Ectodermal cell (in vitro differentiated cells): ENCODE measurements at regions not wholly inside any gene's neighbourhood (a gene's known extent, or its start where the extent isn't known, plus 50 kb on each side); places are given as distances from the start of the nearest gene placed in this dataset.

Source experiments
- H3K27ac ChIP-seq: 2 replicates; pipeline ENCODE4 v1.7.0; 2013; ENCODE audit warnings: mild to moderate bottlenecking, low read depth, low read length; ENCODE audit not compliant: insufficient read depth, poor library complexity, severe bottlenecking
- H3K27me3 ChIP-seq: 2 replicates; pipeline ENCODE4 v1.7.0; 2013; ENCODE audit warnings: mild to moderate bottlenecking, low read length; ENCODE audit not compliant: insufficient read depth, control insufficient read depth, poor library complexity, severe bottlenecking
- H3K36me3 ChIP-seq: one replicate; pipeline ENCODE4 v1.7.0; 2013; ENCODE audit warnings: low read length; ENCODE audit not compliant: control insufficient read depth, insufficient read depth
- H3K4me1 ChIP-seq: one replicate; pipeline ENCODE4 v1.7.0; 2013; ENCODE audit warnings: low read length; ENCODE audit not compliant: control insufficient read depth, insufficient read depth
- H3K4me3 ChIP-seq: 2 replicates; pipeline ENCODE4 v1.7.0; 2013; ENCODE audit warnings: low read depth, low read length, control low read depth; ENCODE audit not compliant: insufficient read depth
- H3K9me3 ChIP-seq: 2 replicates; pipeline ENCODE4 v1.7.0; 2013; ENCODE audit warnings: mild to moderate bottlenecking, low read length, moderate library complexity; ENCODE audit not compliant: control insufficient read depth
- WGBS, 2 experiments: methylation state at CpG; one replicate each; pipeline ENCODE4 v1.1.7; 2013; ENCODE audit warnings: missing lambda C conversion rate in 2 of 2; 5-methylcytosine and 5-hydroxymethylcytosine counted together

- 92 to 93% methylated on average over 20 of the region's 20 CpGs for WGBS, 2 experiments
- Histone ChIP-seq H3K36me3 (no peaks in the 10 kb centered on the region), H3K4me1 (no peaks in the 10 kb centered on the region), H3K9me3 (no peaks in the 10 kb centered on the region), H3K27ac (no peak overlapping the region), H3K27me3 (no peaks in the 10 kb centered on the region), H3K4me3 (no peak overlapping the region)
Measured at GRCh38 chr22:49570032-49570848, 257.4 kb downstream of the BRD1 start.

GRCh38 chr22:49569286-49570031 is 258.2 kb downstream of the BRD1 start:
- H3K27ac ChIP-seq = no peak overlapping the region
- H3K36me3 ChIP-seq = no peaks in the 10 kb centered on the region
- no peaks in the 10 kb centered on the region for H3K9me3 ChIP-seq
- no peaks in the 10 kb centered on the region for H3K4me1 ChIP-seq
- H3K4me3 ChIP-seq = no peak overlapping the region
- H3K27me3 ChIP-seq = no peaks in the 10 kb centered on the region
- WGBS, 2 experiments = 90 to 91% methylated on average over 37 of the region's 37 CpGs

- Histone ChIP-seq H3K9me3 (no peaks in the 10 kb centered on the region), H3K4me1 (no peaks in the 10 kb centered on the region), H3K27ac (no peak overlapping the region)
Measured at GRCh38 chr22:49568751-49569285, 258.9 kb downstream of the BRD1 start.

GRCh38 chr22:49567899-49568750 is 259.5 kb downstream of the BRD1 start:
- Histone ChIP-seq H3K4me1 (no peaks in the 10 kb centered on the region), H3K4me3 (no peak overlapping the region), H3K27me3 (no peaks in the 10 kb centered on the region), H3K9me3 (no peaks in the 10 kb centered on the region), H3K36me3 (no peaks in the 10 kb centered on the region), H3K27ac (no peak overlapping the region)
- WGBS, 2 experiments = 88 to 90% methylated on average over 25 of the region's 25 CpGs

More at GRCh38 chr22:49568751-49569285, 258.9 kb downstream of the BRD1 start:
- H3K36me3 ChIP-seq = no peaks in the 10 kb centered on the region
- no peaks in the 10 kb centered on the region for H3K27me3 ChIP-seq
- 80 to 85% methylated on average over 14 of the region's 14 CpGs for WGBS, 2 experiments
- no peak overlapping the region for H3K4me3 ChIP-seq

GRCh38 chr22:49566693-49567092 is 261.0 kb downstream of the BRD1 start:
- H3K27me3 ChIP-seq = no peaks in the 10 kb centered on the region
- no peak overlapping the region for H3K27ac ChIP-seq
- H3K4me3 ChIP-seq = no peak overlapping the region
- WGBS, 2 experiments = 88 to 92% methylated on average over 13 of the region's 13 CpGs
- no peaks in the 10 kb centered on the region for H3K4me1 ChIP-seq
- H3K36me3 ChIP-seq = no peaks in the 10 kb centered on the region
- no peaks in the 10 kb centered on the region for H3K9me3 ChIP-seq

GRCh38 chr22:49566141-49566541 is 261.5 kb downstream of the BRD1 start:
- Histone ChIP-seq H3K27ac (no peak overlapping the region), H3K9me3 (no peaks in the 10 kb centered on the region), H3K36me3 (no peaks in the 10 kb centered on the region), H3K4me3 (no peak overlapping the region), H3K27me3 (no peaks in the 10 kb centered on the region), H3K4me1 (no peaks in the 10 kb centered on the region)
- 91 to 92% methylated on average over 12 of the region's 12 CpGs for WGBS, 2 experiments

- Histone ChIP-seq H3K36me3 (no peaks in the 10 kb centered on the region), H3K27ac (no peak overlapping the region), H3K4me1 (no peaks in the 10 kb centered on the region), H3K4me3 (no peak overlapping the region), H3K27me3 (no peaks in the 10 kb centered on the region), H3K9me3 (no peaks in the 10 kb centered on the region)
- WGBS, 2 experiments = 84 to 87% methylated on average over 6 of the region's 6 CpGs
Measured at GRCh38 chr22:49565516-49565855, 262.2 kb downstream of the BRD1 start.

- WGBS, 2 experiments = 95% methylated on average over 28 of the region's 28 CpGs
- no peak overlapping the region for H3K4me3 ChIP-seq
- no peak overlapping the region for H3K27ac ChIP-seq
- H3K27me3 ChIP-seq = no peaks in the 10 kb centered on the region
- H3K36me3 ChIP-seq = no peaks in the 10 kb centered on the region
- H3K4me1 ChIP-seq = no peaks in the 10 kb centered on the region
- H3K9me3 ChIP-seq = no peaks in the 10 kb centered on the region
Measured at GRCh38 chr22:49564666-49565515, 262.8 kb downstream of the BRD1 start.

GRCh38 chr22:49564054-49564453 is 263.6 kb downstream of the BRD1 start:
- 92 to 95% methylated on average over 5 of the region's 5 CpGs for WGBS, 2 experiments
- H3K27me3 ChIP-seq = no peaks in the 10 kb centered on the region
- H3K9me3 ChIP-seq = no peaks in the 10 kb centered on the region
- no peak overlapping the region for H3K27ac ChIP-seq
- H3K4me3 ChIP-seq = no peak overlapping the region
- H3K36me3 ChIP-seq = no peaks in the 10 kb centered on the region
- no peaks in the 10 kb centered on the region for H3K4me1 ChIP-seq
